ENCODE measurements at regions not wholly inside any gene's neighbourhood (a gene's known extent, or its start where the extent isn't known, plus 50 kb on each side); places are given as distances from the start of the nearest gene placed in this dataset.

- Mint-ChIP-seq H3K4me3 (no peak overlapping the region), H3K27me3 (ENCODE audit: low read depth, poor library complexity) (peaks cover 1% of the 10 kb centered on the region), H3K4me1 (no peaks in the 10 kb centered on the region), H3K27ac (no peak overlapping the region), H3K9me3 (no peaks in the 10 kb centered on the region), H3K36me3 (ENCODE audit: low read depth) (peaks cover 4% of the 10 kb centered on the region)
- DNase-seq, result no peak
- no peak for TF ChIP-seq CTCF (IDR thresholded peaks at IDR 0.05)
Measured at GRCh38 chr7:114214466-114214865, 200.1 kb upstream of the FOXP2 start.

- H3K4me1 Mint-ChIP-seq, result no peaks in the 10 kb centered on the region
- peaks cover 3% of the 10 kb centered on the region for H3K9me3 Mint-ChIP-seq
- H3K27ac Mint-ChIP-seq, result no peak overlapping the region
- H3K4me3 Mint-ChIP-seq, result no peak overlapping the region
- peaks cover 2% of the 10 kb centered on the region for H3K27me3 Mint-ChIP-seq (ENCODE audit: low read depth, poor library complexity)
- no peak for TF ChIP-seq CTCF (IDR thresholded peaks at IDR 0.05)
- DNase-seq, result no peak
- peaks cover 17% of the 10 kb centered on the region for H3K36me3 Mint-ChIP-seq (ENCODE audit: low read depth)
Measured at GRCh38 chr7:114212721-114213429, 201.7 kb upstream of the FOXP2 start.

- DNase-seq, result no peak
Measured at GRCh38 chr7:114209968-114210367, 204.6 kb upstream of the FOXP2 start.

GRCh38 chr7:114206688-114207087, 207.9 kb upstream of the FOXP2 start:
- no peak overlapping the region for H3K4me3 Mint-ChIP-seq
- H3K27me3 Mint-ChIP-seq (ENCODE audit: low read depth, poor library complexity), result peaks cover 2% of the 10 kb centered on the region
- peaks cover 18% of the 10 kb centered on the region for H3K36me3 Mint-ChIP-seq (ENCODE audit: low read depth)
- TF ChIP-seq CTCF (IDR thresholded peaks at IDR 0.05), result no peak
- no peak overlapping the region for H3K27ac Mint-ChIP-seq
- no peak for DNase-seq
- peaks cover 3% of the 10 kb centered on the region for H3K9me3 Mint-ChIP-seq
- no peaks in the 10 kb centered on the region for H3K4me1 Mint-ChIP-seq

More at GRCh38 chr7:114209968-114210367, 204.6 kb upstream of the FOXP2 start:
- Mint-ChIP-seq H3K27ac (no peak overlapping the region), H3K27me3 (ENCODE audit: low read depth, poor library complexity) (peaks cover 2% of the 10 kb centered on the region), H3K4me3 (no peak overlapping the region), H3K36me3 (ENCODE audit: low read depth) (peaks cover 18% of the 10 kb centered on the region), H3K4me1 (no peaks in the 10 kb centered on the region), H3K9me3 (peaks cover 3% of the 10 kb centered on the region)
- no peak for TF ChIP-seq CTCF (IDR thresholded peaks at IDR 0.05)

- no peaks in the 10 kb centered on the region for H3K4me1 Mint-ChIP-seq
- H3K4me3 Mint-ChIP-seq, result no peak overlapping the region
- H3K27ac Mint-ChIP-seq, result no peak overlapping the region
- TF ChIP-seq CTCF (IDR thresholded peaks at IDR 0.05), result no peak
- no peaks in the 10 kb centered on the region for H3K27me3 Mint-ChIP-seq (ENCODE audit: low read depth, poor library complexity)
- no peaks in the 10 kb centered on the region for H3K9me3 Mint-ChIP-seq
- no peak for DNase-seq
- H3K36me3 Mint-ChIP-seq (ENCODE audit: low read depth), result no peaks in the 10 kb centered on the region
Measured at GRCh38 chr7:114196517-114196916, 218.1 kb upstream of the FOXP2 start.

- no peak for TF ChIP-seq CTCF (IDR thresholded peaks at IDR 0.05)
- H3K36me3 Mint-ChIP-seq (ENCODE audit: low read depth), result no peaks in the 10 kb centered on the region
- no peak overlapping the region for H3K4me3 Mint-ChIP-seq
- no peak for DNase-seq
- H3K9me3 Mint-ChIP-seq, result no peaks in the 10 kb centered on the region
- H3K27ac Mint-ChIP-seq, result no peak overlapping the region
- no peaks in the 10 kb centered on the region for H3K27me3 Mint-ChIP-seq (ENCODE audit: low read depth, poor library complexity)
- H3K4me1 Mint-ChIP-seq, result no peaks in the 10 kb centered on the region
Measured at GRCh38 chr7:114190387-114190786, 224.2 kb upstream of the FOXP2 start.
